GM19397 (cell line): ENCODE measurements at regions not wholly inside any gene's neighbourhood (a gene's known extent, or its start where the extent isn't known, plus 50 kb on each side); places are given as distances from the start of the nearest gene placed in this dataset.

Source experiments
- ATAC-seq: cut with Tn5 transposase; IDR thresholded peaks from one replicate; pipeline ENCODE4 v1.9.1; 2021; ENCODE audit warnings: mild to moderate bottlenecking, moderate library complexity; ENCODE audit not compliant: unreplicated experiment

GRCh38 chr17:72360386-72360940 lies 239.6 kb downstream of the SOX9 start:
- ATAC-seq = no peak

GRCh38 chr17:72361892-72362291 lies 241.1 kb downstream of the SOX9 start:
- no peak for ATAC-seq

- ATAC-seq = no peak
Observed at GRCh38 chr17:72362376-72363088, 241.7 kb downstream of the SOX9 start.

GRCh38 chr17:72363089-72363610 lies 242.3 kb downstream of the SOX9 start:
- ATAC-seq = no peak

GRCh38 chr17:72365857-72366414 lies 245.1 kb downstream of the SOX9 start:
- no peak for ATAC-seq

GRCh38 chr17:72366626-72367025 lies 245.8 kb downstream of the SOX9 start:
- ATAC-seq = no peak

GRCh38 chr17:72368191-72368590 lies 247.4 kb downstream of the SOX9 start:
- no peak for ATAC-seq

GRCh38 chr17:72369366-72369765 lies 248.5 kb downstream of the SOX9 start:
- no peak for ATAC-seq

GRCh38 chr17:72370819-72371218 lies 250.0 kb downstream of the SOX9 start:
- no peak for ATAC-seq

GRCh38 chr17:72372185-72372584 lies 251.4 kb downstream of the SOX9 start:
- ATAC-seq = no peak

GRCh38 chr17:72373910-72374741 lies 253.3 kb downstream of the SOX9 start:
- ATAC-seq = no peak

GRCh38 chr17:72376526-72377345 lies 255.9 kb downstream of the SOX9 start:
- no peak for ATAC-seq

- no peak for ATAC-seq
Observed at GRCh38 chr17:72378414-72379390, 257.9 kb downstream of the SOX9 start.

- no peak for ATAC-seq
Observed at GRCh38 chr17:72379516-72379915, 258.7 kb downstream of the SOX9 start.

GRCh38 chr17:72380120-72380519 lies 259.3 kb downstream of the SOX9 start:
- ATAC-seq = no peak

- no peak for ATAC-seq
Observed at GRCh38 chr17:72380737-72381136, 259.9 kb downstream of the SOX9 start.

GRCh38 chr17:72381597-72382397 lies 261.0 kb downstream of the SOX9 start:
- no peak for ATAC-seq

GRCh38 chr17:72382971-72383722 lies 262.3 kb downstream of the SOX9 start:
- ATAC-seq = no peak
